GM10266 (cell line): ENCODE measurements at regions not wholly inside any gene's neighbourhood (a gene's known extent, or its start where the extent isn't known, plus 50 kb on each side); places are given as distances from the start of the nearest gene placed in this dataset.

Source experiments
- DNase-seq: peaks from one replicate; pipeline ENCODE4 v3.0.0; 2012; ENCODE audit errors: extremely low spot score
- CTCF ChIP-seq: IDR thresholded peaks from 2 replicates; pipeline ENCODE4 v1.5.1; 2012; ENCODE audit warnings: mild to moderate bottlenecking, low read depth; ENCODE audit not compliant: control insufficient read depth, insufficient read depth; ENCODE audit errors: missing control alignments

GRCh38 chr6:145067430-145067829 is 667.9 kb downstream of the EPM2A start:
- no peak for DNase-seq
- no peak for TF ChIP-seq CTCF

GRCh38 chr6:145068577-145068976 is 666.7 kb downstream of the EPM2A start:
- no peak for DNase-seq
- TF ChIP-seq CTCF: no peak

GRCh38 chr6:145069966-145070365 is 665.4 kb downstream of the EPM2A start:
- no peak for TF ChIP-seq CTCF
- no peak for DNase-seq

GRCh38 chr6:145070791-145071190 is 664.5 kb downstream of the EPM2A start:
- no peak for DNase-seq
- TF ChIP-seq CTCF: no peak

- DNase-seq: no peak
- TF ChIP-seq CTCF: no peak
Observed at GRCh38 chr6:145071836-145072235, 663.5 kb downstream of the EPM2A start.

- DNase-seq: no peak
- TF ChIP-seq CTCF: no peak
Observed at GRCh38 chr6:145073811-145074210, 661.5 kb downstream of the EPM2A start.

- no peak for TF ChIP-seq CTCF
- DNase-seq: no peak
Observed at GRCh38 chr6:145074805-145075204, 660.5 kb downstream of the EPM2A start.
